Kidney (tissue), 13 donors: ENCODE measurements at regions not wholly inside any gene's neighbourhood (a gene's known extent, or its start where the extent isn't known, plus 50 kb on each side); places are given as distances from the start of the nearest gene placed in this dataset.
"Not testable (repeated sequence)": the region's sequence is repeated elsewhere in the genome, so short reads cannot be mapped to it uniquely, and the experiment has no call there.

Experiments
- DNase-seq, 5 donors: peaks; one replicate each; pipeline ENCODE4 v3.0.0-alpha.2; 2013 to 2020
- FAIRE-seq: peaks from 2 replicates; lab custom pipeline; 2012; peaks lifted over from hg19 to GRCh38; lab: Jason Lieb, UNC
- H3K27ac ChIP-seq, 2 donors: one replicate each; pipeline ENCODE4 v1.7.0; 2013; ENCODE audit warnings: low read depth in 2 of 2, low read length in 2 of 2, inconsistent platforms in 1 of 2
- H3K27me3 ChIP-seq: one replicate; pipeline ENCODE4 v1.7.1; 2013; ENCODE audit warnings: low read length, inconsistent platforms; ENCODE audit not compliant: control insufficient read depth, insufficient read depth
- H3K36me3 ChIP-seq, 3 donors: one replicate each; pipeline versions ENCODE4 v1.7.0 to v1.7.1; 2013; ENCODE audit warnings: low read length in 3 of 3, control low read depth in 1 of 3, inconsistent platforms in 1 of 3; ENCODE audit not compliant: insufficient read depth in 3 of 3, control insufficient read depth in 2 of 3
- H3K4me1 ChIP-seq, 3 donors: one replicate each; pipeline versions ENCODE4 v1.7.0 to v1.7.1; 2013; ENCODE audit warnings: low read length in 3 of 3, inconsistent platforms in 1 of 3, low read depth in 1 of 3; ENCODE audit not compliant: control insufficient read depth in 2 of 3, insufficient read depth in 2 of 3
- H3K4me3 ChIP-seq, 3 donors: one replicate each; pipeline versions ENCODE4 v1.7.0 to v1.8.1; 2013; ENCODE audit warnings: low read length in 3 of 3, control low read depth in 1 of 3, inconsistent platforms in 1 of 3
- H3K9ac ChIP-seq, 3 donors: one replicate each; pipeline versions ENCODE4 v1.7.0 to v1.7.1; 2013; ENCODE audit warnings: low read length in 3 of 3, control low read depth in 1 of 3, inconsistent platforms in 1 of 3
- H3K9me3 ChIP-seq, 3 donors: one replicate each; pipeline versions ENCODE4 v1.7.0 to v1.7.1; 2013; ENCODE audit warnings: low read length in 3 of 3, control low read depth in 1 of 3, inconsistent platforms in 1 of 3; ENCODE audit not compliant: control insufficient read depth in 2 of 3, insufficient read depth in 1 of 3
- CTCF ChIP-seq: IDR thresholded peaks from 3 replicates; pipeline ENCODE4 v1.5.1; 2012; ENCODE audit warnings: mild to moderate bottlenecking, moderate library complexity, borderline replicate concordance; ENCODE audit not compliant: insufficient read depth; ENCODE audit errors: extremely low read depth
- intact Hi-C: fragments of 100-400 bp; cut with DNase I; formaldehyde crosslinking; loops from one replicate; pipeline ENCODE4 v1.11.1; 2022
- donor health status: control.
- donor health status: control.
- donor health status: control.
- donor health status: control.
- donor health status: control.
- donor health status: DM: yes; HTN: yes; CAD: no.
- donor health status: Normal renal cell carcinoma (clear cell type).

- H3K4me3 ChIP-seq, H3K27me3 ChIP-seq, H3K9ac ChIP-seq, DNase-seq, FAIRE-seq, intact Hi-C loops, H3K4me1 ChIP-seq, H3K36me3 ChIP-seq, H3K9me3 ChIP-seq, H3K27ac ChIP-seq: not testable (repeated sequence)
Measured at GRCh38 chr7:56352576-56352975, 236.4 kb upstream of the NUPR2 start.

- H3K27ac ChIP-seq, FAIRE-seq, DNase-seq: not testable (repeated sequence)
Measured at GRCh38 chr7:56351181-56351580, 235.0 kb upstream of the NUPR2 start.

GRCh38 chr7:56348311-56348710 lies 232.1 kb upstream of the NUPR2 start:
- H3K4me3 ChIP-seq, H3K4me1 ChIP-seq, H3K27ac ChIP-seq, H3K9ac ChIP-seq, intact Hi-C loops, H3K36me3 ChIP-seq, DNase-seq, H3K27me3 ChIP-seq, FAIRE-seq, H3K9me3 ChIP-seq: not testable (repeated sequence)

More at GRCh38 chr7:56351181-56351580, 235.0 kb upstream of the NUPR2 start:
- H3K36me3 ChIP-seq, intact Hi-C loops, H3K27me3 ChIP-seq, H3K4me1 ChIP-seq, H3K9ac ChIP-seq, H3K4me3 ChIP-seq, H3K9me3 ChIP-seq: not testable (repeated sequence)

- H3K36me3 ChIP-seq, intact Hi-C loops, DNase-seq, H3K27me3 ChIP-seq, H3K4me3 ChIP-seq, H3K27ac ChIP-seq, H3K4me1 ChIP-seq, H3K9me3 ChIP-seq, H3K9ac ChIP-seq, FAIRE-seq: not testable (repeated sequence)
Measured at GRCh38 chr7:56328327-56328726, 212.1 kb upstream of the NUPR2 start.

GRCh38 chr7:56290548-56290947 lies 174.3 kb upstream of the NUPR2 start:
- no peak for FAIRE-seq
- H3K27me3 ChIP-seq: no peaks in the 10 kb centered on the region

More at GRCh38 chr7:56290548-56290947, 174.3 kb upstream of the NUPR2 start:
- no peak for DNase-seq
- intact Hi-C loops: no loop called here
- no peaks in the 10 kb centered on the region for H3K4me1 ChIP-seq
- no peak overlapping the region for H3K9ac ChIP-seq
- no peaks in the 10 kb centered on the region for H3K9me3 ChIP-seq
- TF ChIP-seq CTCF: no peak
- H3K36me3 ChIP-seq: no peaks in the 10 kb centered on the region
- H3K4me3 ChIP-seq: no peak overlapping the region
- no peak overlapping the region for H3K27ac ChIP-seq
